ENCODE measurements at regions not wholly inside any gene's neighbourhood (a gene's known extent, or its start where the extent isn't known, plus 50 kb on each side); places are given as distances from the start of the nearest gene placed in this dataset.

- TF ChIP-seq, protein P1, sequence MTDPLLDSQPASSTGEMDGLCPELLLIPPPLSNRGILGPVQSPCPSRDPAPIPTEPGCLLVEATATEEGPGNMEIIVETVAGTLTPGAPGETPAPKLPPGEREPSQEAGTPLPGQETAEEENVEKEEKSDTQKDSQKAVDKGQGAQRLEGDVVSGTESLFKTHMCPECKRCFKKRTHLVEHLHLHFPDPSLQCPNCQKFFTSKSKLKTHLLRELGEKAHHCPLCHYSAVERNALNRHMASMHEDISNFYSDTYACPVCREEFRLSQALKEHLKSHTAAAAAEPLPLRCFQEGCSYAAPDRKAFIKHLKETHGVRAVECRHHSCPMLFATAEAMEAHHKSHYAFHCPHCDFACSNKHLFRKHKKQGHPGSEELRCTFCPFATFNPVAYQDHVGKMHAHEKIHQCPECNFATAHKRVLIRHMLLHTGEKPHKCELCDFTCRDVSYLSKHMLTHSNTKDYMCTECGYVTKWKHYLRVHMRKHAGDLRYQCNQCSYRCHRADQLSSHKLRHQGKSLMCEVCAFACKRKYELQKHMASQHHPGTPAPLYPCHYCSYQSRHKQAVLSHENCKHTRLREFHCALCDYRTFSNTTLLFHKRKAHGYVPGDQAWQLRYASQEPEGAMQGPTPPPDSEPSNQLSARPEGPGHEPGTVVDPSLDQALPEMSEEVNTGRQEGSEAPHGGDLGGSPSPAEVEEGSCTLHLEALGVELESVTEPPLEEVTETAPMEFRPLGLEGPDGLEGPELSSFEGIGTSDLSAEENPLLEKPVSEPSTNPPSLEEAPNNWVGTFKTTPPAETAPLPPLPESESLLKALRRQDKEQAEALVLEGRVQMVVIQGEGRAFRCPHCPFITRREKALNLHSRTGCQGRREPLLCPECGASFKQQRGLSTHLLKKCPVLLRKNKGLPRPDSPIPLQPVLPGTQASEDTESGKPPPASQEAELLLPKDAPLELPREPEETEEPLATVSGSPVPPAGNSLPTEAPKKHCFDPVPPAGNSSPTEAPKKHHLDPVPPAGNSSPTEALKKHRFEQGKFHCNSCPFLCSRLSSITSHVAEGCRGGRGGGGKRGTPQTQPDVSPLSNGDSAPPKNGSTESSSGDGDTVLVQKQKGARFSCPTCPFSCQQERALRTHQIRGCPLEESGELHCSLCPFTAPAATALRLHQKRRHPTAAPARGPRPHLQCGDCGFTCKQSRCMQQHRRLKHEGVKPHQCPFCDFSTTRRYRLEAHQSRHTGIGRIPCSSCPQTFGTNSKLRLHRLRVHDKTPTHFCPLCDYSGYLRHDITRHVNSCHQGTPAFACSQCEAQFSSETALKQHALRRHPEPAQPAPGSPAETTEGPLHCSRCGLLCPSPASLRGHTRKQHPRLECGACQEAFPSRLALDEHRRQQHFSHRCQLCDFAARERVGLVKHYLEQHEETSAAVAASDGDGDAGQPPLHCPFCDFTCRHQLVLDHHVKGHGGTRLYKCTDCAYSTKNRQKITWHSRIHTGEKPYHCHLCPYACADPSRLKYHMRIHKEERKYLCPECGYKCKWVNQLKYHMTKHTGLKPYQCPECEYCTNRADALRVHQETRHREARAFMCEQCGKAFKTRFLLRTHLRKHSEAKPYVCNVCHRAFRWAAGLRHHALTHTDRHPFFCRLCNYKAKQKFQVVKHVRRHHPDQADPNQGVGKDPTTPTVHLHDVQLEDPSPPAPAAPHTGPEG (CRISPR knock-in tag; IDR thresholded peaks at IDR 0.05), result no peak
- TF ChIP-seq RBAK (CRISPR knock-in tag; IDR thresholded peaks at IDR 0.05), result peak; percentile 59; the same call in 1 of the 2 replicates
- TF ChIP-seq ZNF644 (CRISPR knock-in tag; IDR thresholded peaks at IDR 0.05; ENCODE audit: low read depth), result peak; percentile 74
- no peak for TF ChIP-seq ZFP36L1 (CRISPR knock-in tag; IDR thresholded peaks at IDR 0.05)
- 0 out of 2 replicates have a peak, but pooled peaks have one; percentile 32 for TF ChIP-seq IRF2 (CRISPR knock-in tag; IDR thresholded peaks at IDR 0.05)
- no peak for TF ChIP-seq ZBTB25 (CRISPR knock-in tag; IDR thresholded peaks at IDR 0.05)
- TF ChIP-seq ZNF646 (CRISPR knock-in tag; IDR thresholded peaks at IDR 0.05), result no peak
- TF ChIP-seq, protein P2, sequence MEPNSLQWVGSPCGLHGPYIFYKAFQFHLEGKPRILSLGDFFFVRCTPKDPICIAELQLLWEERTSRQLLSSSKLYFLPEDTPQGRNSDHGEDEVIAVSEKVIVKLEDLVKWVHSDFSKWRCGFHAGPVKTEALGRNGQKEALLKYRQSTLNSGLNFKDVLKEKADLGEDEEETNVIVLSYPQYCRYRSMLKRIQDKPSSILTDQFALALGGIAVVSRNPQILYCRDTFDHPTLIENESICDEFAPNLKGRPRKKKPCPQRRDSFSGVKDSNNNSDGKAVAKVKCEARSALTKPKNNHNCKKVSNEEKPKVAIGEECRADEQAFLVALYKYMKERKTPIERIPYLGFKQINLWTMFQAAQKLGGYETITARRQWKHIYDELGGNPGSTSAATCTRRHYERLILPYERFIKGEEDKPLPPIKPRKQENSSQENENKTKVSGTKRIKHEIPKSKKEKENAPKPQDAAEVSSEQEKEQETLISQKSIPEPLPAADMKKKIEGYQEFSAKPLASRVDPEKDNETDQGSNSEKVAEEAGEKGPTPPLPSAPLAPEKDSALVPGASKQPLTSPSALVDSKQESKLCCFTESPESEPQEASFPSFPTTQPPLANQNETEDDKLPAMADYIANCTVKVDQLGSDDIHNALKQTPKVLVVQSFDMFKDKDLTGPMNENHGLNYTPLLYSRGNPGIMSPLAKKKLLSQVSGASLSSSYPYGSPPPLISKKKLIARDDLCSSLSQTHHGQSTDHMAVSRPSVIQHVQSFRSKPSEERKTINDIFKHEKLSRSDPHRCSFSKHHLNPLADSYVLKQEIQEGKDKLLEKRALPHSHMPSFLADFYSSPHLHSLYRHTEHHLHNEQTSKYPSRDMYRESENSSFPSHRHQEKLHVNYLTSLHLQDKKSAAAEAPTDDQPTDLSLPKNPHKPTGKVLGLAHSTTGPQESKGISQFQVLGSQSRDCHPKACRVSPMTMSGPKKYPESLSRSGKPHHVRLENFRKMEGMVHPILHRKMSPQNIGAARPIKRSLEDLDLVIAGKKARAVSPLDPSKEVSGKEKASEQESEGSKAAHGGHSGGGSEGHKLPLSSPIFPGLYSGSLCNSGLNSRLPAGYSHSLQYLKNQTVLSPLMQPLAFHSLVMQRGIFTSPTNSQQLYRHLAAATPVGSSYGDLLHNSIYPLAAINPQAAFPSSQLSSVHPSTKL (CRISPR knock-in tag; IDR thresholded peaks at IDR 0.05), result peak; percentile 70
- TF ChIP-seq FOXA3 (CRISPR knock-in tag; IDR thresholded peaks at IDR 0.05), result peak; percentile 55
- TF ChIP-seq SOX6 (IDR thresholded peaks at IDR 0.05), result no peak
- peak; percentile 25; the same call in 1 of the 2 replicates for TF ChIP-seq SOX6 (CRISPR knock-in tag; IDR thresholded peaks at IDR 0.05)
- no peak for TF ChIP-seq ZBTB42 (CRISPR knock-in tag; IDR thresholded peaks at IDR 0.05)
Observed at GRCh38 chr5:135154197-135154596, 120.2 kb upstream of the PITX1 start (continued).

Data from HepG2 (cell line).